GM18508 (cell line): ENCODE measurements at regions not wholly inside any gene's neighbourhood (a gene's known extent, or its start where the extent isn't known, plus 50 kb on each side); places are given as distances from the start of the nearest gene placed in this dataset.
"Not testable (repeated sequence)": the region's sequence is repeated elsewhere in the genome, so short reads cannot be mapped to it uniquely, and the experiment has no call there.

Source experiments
- ATAC-seq: cut with Tn5 transposase; IDR thresholded peaks from one replicate; pipeline ENCODE4 v1.9.1; 2021; ENCODE audit warnings: moderate number of reproducible peaks; ENCODE audit not compliant: insufficient read depth, unreplicated experiment

DNA sequence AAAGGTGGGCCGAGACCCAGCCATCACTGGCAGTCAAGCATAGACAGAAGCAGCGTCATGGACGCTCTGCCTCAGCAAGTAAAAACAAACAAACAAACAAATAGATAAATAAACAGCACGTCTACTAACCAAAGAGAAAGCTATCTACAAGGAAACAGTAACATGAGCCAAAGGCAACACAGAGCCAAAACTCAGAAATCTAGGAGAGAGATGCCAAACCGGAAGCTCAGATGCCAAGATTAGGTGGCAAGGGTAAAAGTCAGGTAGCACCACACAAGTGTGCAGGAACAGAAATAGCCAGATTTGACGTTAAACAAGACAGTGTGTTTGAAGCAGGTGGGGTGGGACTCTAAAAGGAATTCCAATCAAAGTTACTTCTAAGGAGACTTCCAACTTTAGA lies 448.3 kb upstream of the NFIA start:
- no peak for ATAC-seq

DNA sequence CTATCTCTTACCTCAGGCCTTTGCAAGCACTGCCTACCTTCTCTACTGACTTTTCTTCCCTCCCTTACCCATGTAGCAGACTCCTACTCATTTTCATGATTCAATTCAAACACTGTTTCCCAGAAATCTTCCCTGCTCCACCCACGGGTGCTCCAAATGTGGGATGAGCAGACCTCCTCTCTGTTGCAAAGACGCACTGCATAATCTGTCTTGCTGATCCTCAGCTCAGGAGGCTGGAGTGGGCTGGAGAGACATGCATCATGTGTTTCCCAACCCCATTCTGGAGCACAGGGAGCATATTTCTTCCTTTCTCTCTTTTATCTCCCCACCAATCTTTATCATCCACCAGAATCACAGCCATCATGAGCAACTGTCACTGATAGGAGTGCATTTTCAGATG lies 459.9 kb upstream of the NFIA start:
- ATAC-seq = no peak

DNA sequence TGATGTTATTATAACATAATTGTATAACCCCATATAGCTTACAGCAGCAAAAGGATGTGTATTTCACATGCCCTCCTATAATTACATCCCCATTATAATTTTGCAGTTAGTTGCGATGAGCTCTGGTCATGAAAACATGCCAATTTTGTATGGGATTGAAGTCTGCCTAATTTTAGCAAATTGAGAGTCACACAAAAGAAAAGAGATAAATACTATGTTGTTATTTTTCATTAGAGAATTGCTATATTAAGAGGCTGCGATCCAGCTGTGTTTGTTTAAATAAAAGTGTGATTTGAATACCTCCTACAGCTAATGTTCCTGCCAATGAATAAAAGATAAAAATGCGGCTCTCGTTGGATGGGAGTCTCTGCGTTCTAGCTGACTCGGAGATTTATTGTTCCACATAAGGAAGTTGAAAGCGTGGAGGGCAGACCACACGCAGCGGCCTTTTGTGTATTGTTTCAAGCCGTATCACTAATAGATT lies 461.0 kb upstream of the NFIA start:
- ATAC-seq = no peak

DNA sequence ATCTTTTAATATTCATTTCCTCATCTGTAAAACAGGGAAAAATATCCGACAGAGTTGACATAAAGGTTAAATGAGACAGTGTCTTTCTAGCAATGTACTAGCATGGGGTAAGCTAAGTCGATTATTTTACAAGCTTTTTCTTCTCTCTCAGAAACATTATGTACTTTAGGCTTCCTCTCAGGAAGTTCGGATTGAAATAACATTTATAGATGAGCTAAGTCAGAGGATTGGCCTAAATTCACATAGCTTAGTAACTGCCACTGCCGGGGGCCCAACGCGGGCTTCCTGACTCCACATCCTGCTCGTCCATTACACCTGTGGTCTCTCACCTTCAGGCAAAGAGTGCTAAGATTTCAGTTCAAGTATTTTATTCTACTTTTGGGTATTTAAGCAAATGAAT lies 462.3 kb upstream of the NFIA start:
- no peak for ATAC-seq

DNA sequence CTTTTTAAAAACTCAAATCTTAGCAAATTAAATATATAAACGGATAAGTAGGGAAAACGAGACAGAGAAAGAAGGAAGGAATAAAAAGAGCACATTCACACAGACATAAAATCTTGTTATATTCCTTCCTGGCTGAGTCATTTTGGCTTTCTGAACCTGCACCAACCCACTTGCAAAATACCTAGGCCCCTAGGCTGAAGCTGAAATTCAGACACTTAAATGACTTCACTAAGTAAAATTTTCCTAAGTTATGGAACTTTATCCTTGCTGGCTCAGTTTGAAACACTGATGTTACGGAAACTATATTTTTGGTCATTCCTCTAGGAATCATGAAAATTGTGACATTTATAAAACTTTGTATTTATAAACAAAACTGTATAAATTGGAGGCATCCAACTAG lies 462.8 kb upstream of the NFIA start:
- ATAC-seq = no peak

DNA sequence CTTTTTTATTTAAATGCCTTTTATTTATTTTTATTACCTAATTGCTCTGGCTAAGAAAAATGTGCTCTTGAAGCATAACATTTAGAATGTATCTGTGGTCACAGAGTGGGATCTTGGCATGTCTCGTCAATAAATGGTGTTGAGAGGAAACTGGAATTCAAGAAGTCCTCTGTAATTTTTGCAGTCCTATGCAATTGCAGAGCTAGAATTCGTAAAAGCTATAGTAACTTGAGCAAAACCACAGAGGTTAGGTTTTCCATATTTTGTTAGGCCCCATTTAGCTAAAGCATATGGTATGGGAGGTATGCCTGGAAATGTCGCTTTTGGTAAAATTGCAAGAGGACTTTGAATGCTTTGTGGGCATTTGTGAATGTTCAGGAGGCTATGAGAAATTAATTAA lies 466.7 kb upstream of the NFIA start:
- no peak for ATAC-seq

DNA sequence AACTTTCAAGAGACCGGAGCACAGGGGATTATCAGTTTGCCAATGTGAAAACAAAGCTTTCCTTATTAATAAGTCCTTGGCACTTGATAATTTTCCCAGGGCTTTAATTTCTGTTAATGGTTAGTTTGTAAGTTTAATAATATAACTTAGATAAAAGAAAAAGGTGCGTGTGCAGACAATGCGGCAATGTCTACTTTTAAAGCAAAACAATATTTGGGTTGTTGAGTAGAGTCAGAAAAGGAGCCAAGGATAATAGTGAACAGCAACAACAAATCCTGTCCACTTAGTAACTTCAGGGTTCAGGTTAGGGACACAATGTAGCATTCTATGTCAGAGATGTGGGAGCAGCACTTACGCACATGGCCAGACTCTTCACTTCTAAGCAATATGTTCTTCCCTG lies 469.6 kb upstream of the NFIA start:
- no peak for ATAC-seq

DNA sequence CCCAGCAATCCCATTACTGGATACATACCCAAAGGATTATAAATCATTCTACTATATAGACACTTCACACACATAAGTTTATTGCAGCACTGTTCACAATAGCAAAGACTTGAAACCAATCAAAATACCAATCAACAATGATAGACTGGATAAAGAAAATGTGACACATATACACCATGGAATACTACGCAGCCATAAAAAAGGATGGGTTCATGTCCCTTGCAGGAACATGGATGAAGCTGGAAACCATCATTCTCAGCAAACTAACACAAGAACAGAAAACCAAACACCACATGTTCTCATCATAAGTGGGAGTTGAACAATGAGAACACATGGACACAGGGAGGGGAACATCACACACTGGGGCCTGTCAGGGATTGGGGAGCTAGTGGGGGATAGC lies 475.4 kb upstream of the NFIA start:
- ATAC-seq = not testable (repeated sequence)

DNA sequence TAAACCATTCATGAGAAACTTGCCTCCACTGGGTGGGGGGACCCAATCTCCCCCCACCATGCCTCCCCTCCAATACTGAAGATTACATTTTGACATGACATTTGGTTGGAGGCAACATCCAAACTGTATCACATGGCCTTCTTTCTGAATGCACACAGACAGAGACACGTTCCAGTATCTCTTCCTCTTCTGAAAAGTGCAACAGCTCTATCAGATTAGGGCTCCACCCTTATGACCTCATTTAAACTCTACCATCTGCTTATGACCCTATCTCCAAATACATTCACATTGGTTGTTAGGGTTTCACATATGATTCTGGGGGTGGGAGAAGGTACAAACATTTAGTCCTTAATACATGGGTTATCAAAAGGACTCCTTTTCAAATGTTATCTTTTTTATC lies 481.8 kb upstream of the NFIA start:
- ATAC-seq = no peak

DNA sequence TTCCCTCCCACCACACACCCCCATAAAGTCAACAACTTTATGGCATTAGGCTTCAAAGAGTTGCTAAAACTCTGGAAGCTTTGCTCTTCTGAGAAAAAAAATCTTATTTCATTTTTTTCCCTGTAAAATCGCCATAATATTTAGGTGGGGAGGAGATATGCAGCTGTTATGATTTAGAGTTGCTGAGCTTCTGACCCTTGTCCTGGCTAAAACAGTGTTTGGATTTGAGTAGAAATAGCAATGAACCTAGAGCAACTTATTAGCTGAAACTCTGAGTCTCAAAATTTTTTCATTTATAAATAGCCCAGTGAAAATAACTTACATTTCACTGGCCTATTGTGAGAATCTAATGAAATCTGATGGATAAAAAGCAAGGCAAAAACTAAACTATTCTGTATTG lies 482.8 kb upstream of the NFIA start:
- no peak for ATAC-seq

DNA sequence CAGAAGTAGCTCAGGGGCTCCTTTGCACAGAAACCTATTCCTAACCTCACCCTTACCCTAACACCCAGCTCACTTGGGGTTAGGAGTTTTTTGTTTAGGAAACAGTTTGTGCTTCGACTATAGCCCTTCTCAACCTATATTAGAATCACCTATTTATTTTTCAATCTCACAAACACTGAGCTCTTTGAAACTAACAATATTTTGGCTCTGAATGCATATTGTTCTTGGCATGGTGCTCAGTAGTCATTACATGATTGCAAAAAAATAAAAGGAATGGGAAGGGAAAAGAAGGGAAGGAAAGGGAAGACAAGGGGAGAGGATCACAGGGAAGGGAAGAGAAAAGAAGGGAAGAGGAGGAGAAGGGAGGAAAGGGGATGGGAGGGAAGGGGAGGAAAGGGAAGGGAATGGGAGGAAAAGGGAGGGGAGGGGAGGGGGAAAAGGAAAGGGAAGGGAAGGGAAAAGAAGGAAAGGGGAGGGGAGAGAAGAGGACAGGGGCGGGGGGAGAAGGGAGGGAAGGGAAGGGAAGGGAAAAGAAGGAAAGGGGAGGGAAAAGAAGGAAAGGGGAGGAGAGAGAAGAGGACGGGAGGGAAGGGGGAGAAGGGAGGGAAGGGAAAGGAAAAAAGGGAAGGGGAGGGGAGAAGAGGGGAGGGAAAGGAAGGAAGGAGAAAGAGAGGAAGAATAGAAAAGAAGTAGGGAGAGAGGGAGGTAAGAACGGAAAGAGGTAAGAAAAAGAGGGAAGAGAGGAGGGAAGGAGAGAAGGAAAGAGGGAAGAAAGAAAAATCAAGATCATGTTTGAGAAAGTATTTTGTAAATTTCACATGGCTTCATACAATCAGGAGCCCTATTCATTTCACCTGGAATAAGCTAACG lies 484.1 kb upstream of the NFIA start:
- ATAC-seq = no peak

DNA sequence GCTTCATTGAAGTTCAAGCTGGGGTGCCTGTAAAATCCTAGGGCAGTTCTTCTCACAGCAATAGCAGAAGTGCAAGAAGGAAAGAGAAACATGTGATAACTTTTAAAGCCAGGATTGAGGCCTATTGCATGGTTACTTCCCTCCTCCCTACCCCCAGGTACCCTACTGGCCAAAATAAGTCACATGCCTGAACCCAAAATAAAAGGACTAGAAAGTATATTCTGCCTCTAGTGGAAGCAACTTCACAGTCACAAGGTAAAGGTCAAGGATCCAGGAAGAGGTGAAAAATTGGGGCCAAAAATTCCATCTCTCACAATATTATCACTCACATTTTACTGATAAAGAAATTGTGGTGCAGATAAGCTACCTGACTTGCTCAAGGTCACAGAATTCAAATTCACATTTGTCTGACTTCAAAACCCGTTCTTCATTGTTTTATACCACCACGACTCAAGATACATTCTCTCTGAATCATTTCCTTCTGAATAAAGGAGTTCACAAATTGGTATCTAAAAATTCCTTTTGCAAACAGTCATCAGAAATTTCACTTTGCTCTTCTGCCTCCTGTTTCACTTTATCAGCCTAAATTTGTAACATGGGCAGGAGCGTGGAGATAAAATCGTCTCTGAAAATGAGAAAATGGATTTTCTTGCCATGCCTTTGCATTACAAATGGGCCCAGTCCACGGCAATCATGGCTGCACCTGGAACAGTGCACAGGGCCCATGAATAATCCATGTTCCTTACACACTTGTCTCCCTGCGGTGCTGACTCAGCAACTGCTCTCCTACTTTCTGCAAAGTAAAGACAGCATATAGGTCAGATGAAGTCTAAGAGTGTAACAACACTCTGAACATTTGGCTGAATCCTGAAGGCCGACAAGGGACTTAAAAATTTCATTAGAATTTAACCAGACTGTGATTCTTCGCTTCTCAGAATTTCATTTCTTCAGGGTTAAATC lies 485.3 kb upstream of the NFIA start:
- ATAC-seq = no peak

DNA sequence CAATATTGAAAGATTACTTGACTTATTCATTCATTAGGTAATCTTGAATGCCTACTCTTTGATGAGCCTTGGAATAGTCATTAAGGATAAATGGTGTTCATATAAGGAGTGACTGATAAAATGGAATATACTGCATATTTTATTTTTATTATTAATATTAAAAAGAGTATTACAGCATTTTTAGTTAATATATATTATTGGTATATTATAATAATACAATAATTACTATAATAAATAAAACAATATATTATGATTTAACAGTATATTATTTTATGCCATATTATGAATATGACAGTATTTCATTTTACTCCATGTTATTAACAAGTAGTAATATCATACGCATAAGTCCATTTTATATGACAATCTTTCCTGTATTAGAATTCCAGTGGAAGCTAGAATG lies 490.8 kb upstream of the NFIA start:
- no peak for ATAC-seq

DNA sequence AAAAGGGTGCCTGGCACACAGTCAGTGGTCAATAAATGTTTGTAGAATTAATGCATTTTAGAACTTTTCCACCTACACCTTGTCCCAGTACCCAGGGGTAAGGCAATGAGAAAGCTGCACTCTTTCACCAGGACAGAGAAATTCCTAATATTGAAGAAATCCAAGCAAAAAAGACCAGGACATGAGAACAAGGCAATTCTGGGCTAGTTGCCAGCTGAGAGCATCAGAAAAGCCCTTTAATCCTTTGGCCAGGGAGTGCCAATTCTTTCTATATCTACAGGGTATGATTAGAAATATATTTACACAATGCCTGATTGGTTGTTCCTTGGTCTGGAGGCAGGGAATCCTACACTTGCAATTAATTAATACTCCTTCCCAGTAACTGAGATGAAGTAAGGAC lies 492.4 kb upstream of the NFIA start:
- ATAC-seq = no peak

DNA sequence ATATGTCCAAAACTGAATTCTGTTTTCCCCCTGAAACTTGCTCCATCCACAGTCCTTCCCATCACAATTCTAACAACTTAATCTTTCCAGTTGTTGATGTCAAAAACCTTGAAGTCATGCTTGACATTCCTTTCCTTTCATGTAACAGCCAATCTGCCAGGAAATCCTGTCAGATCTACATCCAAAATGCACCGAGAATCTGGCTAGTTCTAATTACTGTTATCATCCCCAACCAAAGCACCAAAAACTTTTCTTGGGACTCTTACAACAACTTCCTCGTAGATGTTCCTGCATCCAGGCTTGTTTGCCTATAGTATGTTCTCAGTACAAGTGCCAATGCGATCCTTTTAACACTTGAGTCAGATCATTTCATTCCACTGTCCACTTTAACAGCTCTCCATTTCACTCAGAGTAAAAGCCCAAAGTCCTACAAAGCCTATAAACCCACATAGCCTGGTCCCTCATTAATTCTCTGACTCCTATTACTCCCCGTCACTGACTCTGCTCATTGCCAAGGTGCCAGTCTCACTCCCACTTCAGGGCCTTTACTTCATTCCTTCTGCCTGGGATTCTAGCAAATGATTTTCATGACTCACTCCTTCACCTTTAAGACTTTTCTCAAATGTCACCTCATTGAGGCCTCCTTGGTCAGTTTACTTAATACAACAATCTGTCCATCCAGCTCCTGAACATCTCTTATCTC lies 493.2 kb upstream of the NFIA start:
- no peak for ATAC-seq

DNA sequence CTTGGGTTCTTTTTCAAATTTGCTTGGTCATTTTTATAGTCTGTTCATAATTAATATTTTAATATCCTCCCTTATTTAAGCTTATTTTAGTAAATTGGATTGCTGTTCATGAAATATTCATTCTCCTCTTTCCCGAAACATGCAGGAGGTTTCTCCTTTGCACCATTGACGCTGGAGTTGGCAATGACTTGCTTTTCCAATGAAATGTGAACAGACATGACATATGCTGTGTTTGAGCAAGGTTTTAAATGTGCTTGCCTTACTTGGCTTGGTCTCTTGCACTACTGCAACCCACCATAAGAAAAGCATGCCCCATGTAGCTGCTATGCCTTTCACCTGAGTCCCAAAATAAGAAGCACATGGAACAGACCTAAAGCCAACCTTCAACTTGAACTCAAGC lies 498.0 kb upstream of the NFIA start:
- ATAC-seq = no peak

DNA sequence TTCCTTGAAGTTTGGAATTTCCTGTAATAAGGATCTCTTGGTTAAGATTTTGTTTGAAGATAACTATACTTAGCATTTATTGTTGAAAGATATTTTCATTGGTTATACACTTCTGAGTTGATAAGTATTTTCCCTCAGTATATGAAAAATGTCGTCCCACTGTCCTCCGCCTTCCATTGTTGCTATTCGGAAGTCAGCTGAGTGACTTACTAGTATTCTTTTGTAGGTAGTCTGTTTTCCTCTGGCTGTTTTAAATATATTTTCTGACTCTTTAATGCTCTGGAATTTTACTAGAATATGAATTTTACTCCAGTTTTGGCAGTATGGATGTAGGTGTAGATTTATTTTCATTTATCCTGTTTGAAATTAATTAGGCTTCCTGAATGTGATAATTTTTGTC lies 498.7 kb upstream of the NFIA start:
- no peak for ATAC-seq

DNA sequence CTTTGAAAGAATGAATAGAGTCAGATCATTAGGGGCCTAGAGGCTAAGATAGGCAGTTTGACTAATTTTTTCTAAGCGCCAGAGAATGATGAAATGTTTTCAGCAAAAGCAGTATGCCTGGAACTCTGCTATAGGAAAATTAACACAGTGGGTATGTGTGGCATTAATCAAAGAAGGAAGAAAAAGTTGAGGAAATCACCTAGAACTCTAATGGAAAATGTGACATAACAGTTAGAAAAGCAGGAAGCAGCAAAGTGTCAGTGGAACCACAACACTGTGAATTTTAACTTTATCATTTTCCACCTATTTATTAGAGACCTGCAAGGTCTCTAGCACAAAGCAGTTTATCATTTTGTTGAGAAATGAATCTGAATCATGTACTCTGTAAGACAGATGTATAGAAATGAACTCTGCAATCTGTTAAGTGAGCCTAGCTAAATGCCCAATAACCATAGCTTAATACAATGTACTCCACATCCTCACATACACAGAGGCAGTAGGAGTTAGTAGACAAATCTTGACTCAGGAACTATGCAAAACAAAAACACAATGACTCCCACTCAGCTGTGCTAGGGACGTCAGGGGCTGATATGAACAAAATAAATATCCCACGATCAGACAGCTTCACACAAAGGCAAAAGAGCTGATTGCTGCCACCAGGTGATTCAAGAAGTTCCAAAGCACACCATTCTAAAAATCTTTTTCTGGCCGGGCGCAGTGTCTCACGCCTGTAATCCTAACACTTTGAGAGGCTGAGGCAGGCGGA lies 500.7 kb upstream of the NFIA start:
- ATAC-seq = no peak

DNA sequence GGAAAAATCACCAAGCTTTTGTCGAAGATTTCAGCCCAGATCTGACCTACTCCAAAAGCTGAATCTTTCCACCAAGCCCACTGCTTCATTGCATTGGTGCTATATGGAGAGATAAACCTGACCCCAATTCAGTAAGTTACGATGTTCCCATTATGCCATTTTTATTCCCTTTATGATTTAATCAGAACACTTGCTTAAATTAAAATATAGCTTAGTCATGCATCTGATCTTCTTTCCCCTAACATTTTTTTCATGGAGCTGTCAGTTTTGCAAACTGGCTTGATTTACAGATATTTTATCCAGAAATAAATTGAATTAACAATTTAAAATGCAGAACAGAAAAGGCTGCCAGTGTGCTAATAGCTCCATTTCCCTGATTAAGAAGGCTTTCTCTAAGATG lies 503.5 kb upstream of the C1orf87 start:
- no peak for ATAC-seq
